GM21515 (cell line): ENCODE measurements at regions not wholly inside any gene's neighbourhood (a gene's known extent, or its start where the extent isn't known, plus 50 kb on each side); places are given as distances from the start of the nearest gene placed in this dataset.

Experiments
- ATAC-seq: cut with Tn5 transposase; IDR thresholded peaks from one replicate; pipeline ENCODE4 v1.9.1; 2021; ENCODE audit not compliant: unreplicated experiment

- no peak for ATAC-seq
Measured at GRCh38 chr1:94599095-94599813, 57.7 kb upstream of the F3 start.

GRCh38 chr1:94597701-94598100 is 56.1 kb upstream of the F3 start:
- no peak for ATAC-seq

- ATAC-seq = no peak
Measured at GRCh38 chr1:94596260-94596659, 54.7 kb upstream of the F3 start.

- no peak for ATAC-seq
Measured at GRCh38 chr1:94595658-94596057, 54.1 kb upstream of the F3 start.

- no peak for ATAC-seq
Measured at GRCh38 chr1:94593611-94594010, 52.1 kb upstream of the F3 start.

- no peak for ATAC-seq
Measured at GRCh38 chr1:94592571-94592920, 51.0 kb upstream of the F3 start.

- ATAC-seq = no peak
Measured at GRCh38 chr1:94591823-94592570, 50.4 kb upstream of the F3 start.
